Retina (tissue), 1 donor: ENCODE measurements at regions not wholly inside any gene's neighbourhood (a gene's known extent, or its start where the extent isn't known, plus 50 kb on each side); places are given as distances from the start of the nearest gene placed in this dataset.

ENCODE experiments used
- DNase-seq: peaks from one replicate; pipeline ENCODE4 v3.0.0-alpha.2; 2016

GRCh38 chr18:27899893-27900292, 277.0 kb downstream of the CDH2 start:
- no peak for DNase-seq

DNA sequence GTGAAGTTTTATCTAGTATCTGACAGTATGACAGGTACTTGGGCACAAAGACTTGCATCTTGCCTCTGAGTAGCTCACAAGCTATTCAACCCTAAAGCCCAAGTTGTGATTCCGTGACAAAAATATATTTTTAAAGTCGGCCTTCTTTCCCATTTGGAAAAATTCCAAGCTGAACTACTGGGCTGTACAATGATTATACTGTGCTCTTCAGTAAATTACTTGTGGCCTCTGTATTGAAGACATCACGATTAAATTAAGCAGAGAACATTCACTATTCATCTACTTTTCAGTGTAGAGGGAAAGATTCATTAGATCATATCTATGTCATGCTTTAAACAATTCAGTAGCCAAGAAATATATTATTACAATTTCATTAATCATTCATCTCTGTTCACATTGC, 282.2 kb downstream of the CDH2 start:
- no peak for DNase-seq

DNA sequence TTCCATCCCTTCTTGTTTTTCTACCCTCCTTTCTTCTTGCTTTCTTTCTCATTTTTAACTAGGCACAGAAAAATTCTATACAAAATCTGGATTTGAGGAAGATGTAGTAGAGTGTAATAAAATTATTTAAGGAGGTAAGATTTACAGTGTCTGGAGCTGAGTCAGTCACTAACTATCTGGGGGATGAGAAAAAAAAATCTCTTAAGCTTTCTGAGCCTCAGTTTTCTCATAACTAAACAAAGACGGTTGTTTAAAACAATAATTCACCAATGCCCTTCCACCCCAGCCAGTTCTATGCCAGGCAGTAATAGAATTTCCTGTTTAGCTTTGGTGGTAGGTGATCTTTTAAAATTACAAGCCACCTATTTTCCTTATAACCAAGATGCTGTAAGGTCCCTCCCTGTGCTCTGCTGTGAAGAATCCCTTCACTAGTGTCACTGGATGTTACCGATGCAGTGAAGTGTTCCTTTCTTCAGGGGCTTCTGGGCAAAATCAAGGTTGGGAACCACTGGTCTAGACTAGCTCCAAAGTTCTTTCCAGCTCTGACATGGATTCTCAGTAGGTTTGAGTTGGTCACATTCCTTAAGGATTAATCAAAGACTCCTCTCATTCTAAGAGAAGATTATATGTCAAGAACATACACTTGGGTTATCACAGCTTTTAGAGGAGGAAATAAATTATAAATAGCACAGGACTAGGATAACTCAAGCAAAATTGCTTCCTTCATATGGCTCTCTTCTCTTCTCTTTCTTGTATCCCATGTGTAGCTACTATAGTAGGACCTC, 289.0 kb downstream of the CDH2 start:
- DNase-seq, result no peak

DNA sequence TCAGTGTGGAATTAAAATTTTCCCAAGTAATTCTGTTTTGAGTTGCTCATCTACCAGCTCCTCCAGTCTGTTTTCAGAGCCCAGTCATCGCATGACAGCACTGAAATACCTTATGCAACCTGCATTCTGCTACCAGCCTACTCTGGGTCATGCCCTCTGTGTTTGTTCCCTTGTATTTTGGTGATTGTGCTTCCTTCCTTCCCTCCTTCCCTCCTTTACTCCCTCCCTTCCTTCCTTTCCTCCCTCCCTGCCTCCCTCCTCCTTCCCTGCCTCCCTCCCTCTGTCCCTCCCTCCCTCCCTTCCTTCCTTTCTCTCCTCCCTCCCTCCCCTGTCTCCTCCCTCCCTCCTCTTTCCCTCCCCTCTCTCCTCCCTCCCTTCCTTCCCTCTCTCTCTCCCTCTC, 289.6 kb downstream of the CDH2 start:
- no peak for DNase-seq

- no peak for DNase-seq
Observed at GRCh38 chr18:27879540-27879939, 297.4 kb downstream of the CDH2 start.

- no peak for DNase-seq
Observed at GRCh38 chr18:27871726-27872125, 305.2 kb downstream of the CDH2 start.

- DNase-seq, result no peak
Observed at GRCh38 chr18:27869735-27870134, 307.2 kb downstream of the CDH2 start.

GRCh38 chr18:27865431-27865830, 311.5 kb downstream of the CDH2 start:
- no peak for DNase-seq

DNA sequence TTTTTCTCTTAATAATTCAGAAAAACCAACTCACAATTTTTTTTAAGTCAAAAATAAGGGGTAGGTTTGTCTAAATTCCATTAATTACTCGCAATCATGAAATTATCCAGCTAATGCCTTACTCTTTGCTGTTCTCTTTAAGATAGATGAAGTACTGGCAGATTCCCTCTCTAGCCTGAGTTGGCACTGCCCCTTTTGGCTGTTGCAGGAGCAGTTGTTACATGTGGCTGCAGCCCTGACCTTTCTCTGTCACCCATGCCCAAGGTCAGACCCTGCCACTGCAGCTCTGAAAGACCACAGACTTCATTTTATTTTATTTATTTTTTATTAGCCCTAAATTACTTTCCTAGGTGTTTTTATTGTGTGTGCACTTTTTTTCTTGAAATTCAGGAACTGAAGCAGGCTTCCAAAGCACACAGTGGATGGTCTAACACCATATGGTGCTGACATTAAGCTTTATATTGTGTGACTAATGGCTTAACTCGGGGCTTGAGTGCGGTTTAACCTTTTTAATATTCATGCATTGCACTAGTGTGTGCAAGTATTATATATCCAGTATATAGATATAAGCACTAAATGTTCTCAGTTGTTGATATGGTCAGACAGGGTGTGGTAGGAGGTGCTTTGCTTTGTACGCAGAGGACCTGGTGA, 313.0 kb downstream of the CDH2 start:
- DNase-seq, result no peak

DNA sequence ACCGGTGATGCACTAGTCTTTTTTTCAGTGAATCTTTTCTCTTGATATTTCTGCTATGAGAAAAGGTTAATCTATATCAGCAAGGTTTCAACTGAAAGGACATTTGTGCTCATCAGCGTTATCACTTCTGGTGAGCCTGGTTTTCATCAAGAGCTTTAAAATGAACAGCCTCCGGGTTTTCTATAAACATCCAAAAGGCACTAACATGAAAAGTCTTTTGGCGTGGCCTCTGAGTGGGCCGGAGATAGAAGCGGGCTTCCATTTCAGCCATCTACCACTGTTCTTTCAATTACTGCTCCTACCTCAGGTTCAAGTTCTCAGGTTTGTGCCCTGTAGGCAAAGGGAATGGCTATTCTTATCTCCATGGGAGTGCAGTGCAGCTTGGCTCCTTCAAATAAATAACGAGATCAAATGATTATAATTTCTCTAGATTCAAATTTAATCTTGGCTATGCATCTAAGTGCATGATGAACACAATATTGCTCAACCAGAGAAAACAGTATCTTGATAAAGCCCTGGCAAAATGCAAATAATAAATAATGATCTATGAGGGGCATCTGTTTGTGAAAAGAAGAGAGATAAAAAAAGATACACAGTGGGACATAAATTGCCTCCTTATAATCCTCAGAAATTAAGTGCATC, 314.8 kb downstream of the CDH2 start:
- DNase-seq, result no peak

GRCh38 chr18:27861539-27861938, 315.4 kb downstream of the CDH2 start:
- no peak for DNase-seq

DNA sequence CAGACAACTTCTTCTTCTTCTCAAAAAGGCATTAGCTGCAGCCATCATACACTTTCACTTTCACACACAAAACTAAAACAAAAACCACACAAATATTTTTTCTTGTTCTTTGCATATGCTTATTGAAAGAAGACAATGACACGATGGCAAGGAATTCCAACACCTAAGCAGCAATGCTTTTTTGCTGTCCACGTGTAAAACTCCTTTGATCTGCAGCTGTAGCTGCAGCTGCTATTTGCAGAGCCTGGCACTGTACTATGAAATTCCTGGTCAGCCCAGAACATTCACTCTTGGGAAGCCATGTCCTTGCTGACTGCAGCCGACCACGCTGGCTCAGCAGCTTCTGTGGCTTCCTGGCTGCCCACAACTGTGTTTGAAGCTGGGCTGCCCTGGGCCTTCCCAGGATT, 316.2 kb downstream of the CDH2 start:
- no peak for DNase-seq

DNA sequence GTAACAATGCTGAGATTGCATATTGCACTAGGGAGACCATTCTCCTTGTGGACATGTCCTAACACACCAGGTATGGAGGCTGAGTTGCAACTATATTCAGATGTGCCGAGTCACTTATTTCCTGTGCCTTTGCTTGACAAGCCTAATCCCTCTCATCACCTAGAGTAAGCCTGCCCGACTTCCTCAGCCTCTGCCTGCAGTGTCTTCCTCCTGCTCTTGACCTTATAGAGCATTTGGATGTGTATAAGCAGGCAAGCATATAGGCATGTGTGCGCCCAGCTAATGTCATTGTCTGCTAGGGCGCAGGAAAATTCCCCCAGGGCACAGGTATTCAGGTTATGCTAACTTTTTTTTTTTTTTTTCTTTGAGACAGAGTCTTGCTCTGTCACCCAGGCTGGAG, 316.9 kb downstream of the CDH2 start:
- DNase-seq, result no peak

DNA sequence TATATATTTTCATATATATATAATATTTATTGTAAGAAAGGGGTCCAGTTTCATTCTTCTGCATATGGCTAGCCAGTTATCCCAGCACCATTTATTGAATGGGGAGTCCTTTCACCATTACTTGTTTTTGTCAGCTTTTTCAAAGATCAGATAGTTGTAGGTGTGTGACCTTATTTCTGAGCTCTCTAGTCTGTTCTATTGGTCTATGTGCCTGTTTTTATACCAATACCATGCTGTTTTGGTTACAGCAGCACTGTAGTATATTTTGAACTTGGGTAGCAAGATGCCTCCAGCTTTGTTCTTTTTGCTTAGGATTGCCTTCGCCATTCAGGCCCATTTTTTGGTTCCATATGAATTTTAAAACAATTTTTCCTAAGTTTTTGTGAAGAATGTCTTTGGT, 320.1 kb downstream of the CDH2 start:
- DNase-seq, result no peak

GRCh38 chr18:27855486-27855885, 321.4 kb downstream of the CDH2 start:
- no peak for DNase-seq

DNA sequence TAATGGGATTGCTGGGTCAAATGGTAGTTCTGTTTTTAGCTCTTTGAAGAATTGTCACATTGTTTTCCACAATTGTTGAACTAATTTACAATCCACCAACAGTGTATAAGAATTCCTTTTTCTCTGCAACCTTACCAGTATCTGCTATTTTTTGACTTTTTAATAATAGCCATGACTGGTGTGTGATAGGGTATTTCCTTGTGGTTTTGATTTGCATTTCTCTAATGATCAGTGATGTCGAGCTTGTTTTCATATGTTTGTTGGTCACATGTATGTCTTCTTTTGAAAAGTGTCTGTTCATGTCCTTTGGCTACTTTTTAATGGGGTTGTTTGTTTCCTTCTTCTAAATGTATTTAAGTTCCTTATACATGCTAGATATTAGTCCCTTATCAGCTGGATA, 322.3 kb downstream of the CDH2 start:
- DNase-seq, result no peak

DNA sequence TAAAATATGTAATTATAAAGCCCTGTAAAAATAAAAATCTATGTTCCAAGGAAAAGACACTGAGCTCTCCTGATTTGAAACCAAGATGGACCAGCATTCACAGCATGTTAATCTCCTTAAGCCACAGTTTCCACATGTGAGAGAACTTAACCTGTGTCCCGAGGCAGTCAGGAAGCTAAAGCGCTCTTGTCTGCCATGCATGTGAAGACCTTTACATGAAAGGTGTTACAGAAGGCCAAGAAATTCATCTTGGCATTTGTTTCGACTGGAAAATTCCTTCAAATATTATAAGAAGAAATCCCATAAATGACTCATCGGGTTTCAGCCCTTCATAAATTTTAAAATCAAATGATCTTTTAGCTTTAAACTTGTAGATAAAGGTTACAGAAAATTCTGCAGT, 328.6 kb downstream of the CDH2 start:
- DNase-seq, result no peak

DNA sequence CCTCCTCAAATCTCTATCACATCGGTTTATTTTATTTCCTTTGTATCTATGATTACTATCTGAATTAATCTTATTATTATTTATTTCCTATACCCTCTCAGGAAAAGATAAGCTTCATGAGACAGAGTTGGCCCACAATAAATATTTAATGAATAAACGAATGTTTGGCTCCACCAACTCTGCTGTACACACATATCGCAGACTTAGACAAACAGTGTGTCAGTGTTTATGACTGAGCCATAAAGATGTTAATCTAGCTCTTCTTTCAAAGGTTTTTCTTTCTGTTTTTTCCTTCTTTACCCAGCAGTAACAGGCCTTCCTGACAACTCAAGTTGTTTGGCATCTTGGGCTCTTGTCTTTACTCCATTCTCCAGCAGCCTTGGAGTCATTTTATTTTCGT, 329.5 kb downstream of the CDH2 start:
- DNase-seq, result no peak

DNA sequence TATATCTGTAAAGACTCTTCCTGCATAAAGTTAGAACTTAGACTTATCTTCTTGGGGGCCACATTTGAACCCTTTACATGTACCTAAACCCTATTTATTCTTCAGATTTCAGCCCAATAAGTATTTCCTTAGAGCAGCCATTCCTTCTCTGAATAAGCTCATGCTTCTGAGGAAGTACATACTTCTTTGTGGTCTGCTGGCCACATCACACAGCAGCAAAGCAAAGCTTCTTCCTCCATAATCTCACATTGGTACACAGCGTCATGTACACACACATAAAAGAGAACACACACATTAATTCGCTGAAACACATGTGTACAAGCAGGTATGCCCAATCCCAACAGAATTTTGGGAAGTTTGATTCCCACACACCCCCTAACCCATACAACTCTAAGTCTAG, 331.0 kb downstream of the CDH2 start:
- no peak for DNase-seq

GRCh38 chr18:27843783-27844777, 332.9 kb downstream of the CDH2 start:
- no peak for DNase-seq

DNA sequence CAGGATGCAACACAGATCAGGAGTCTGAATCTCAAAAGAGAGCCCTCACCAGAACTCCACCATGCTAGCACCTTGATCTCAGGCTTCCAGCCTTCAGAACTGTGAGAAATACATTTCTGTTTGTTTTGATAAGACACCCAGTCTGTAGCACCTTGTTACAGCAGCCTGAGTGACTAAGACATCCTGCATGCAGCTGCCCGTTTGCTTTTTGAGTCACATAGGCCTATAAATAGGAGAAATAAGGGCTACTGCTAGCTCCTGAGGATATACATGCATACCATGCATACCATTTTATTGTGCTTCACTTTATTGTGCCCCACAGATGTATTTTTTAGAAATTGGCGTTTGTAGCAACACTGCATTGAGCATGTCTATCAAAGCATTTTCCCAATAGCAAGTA, 337.8 kb downstream of the CDH2 start:
- no peak for DNase-seq

DNA sequence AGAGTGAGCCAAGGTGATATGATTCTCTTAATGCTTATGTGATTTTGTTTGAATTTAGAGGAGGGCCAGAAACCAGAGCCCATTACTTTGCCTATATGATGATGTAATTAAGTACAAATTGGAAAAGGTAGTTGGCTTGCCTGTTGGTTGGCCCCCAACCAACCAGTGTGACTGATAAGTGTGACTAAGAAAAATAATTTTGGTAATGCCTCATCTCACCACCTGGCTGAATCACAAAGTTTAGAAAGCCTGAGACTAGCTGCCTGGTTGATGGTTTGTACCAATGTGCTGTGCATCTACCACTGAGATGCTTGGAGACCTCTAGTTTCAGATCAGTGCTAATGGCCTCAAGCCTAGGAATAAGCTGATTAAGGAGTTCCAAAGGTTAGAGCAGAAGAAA, 338.7 kb downstream of the CDH2 start:
- DNase-seq, result no peak

DNA sequence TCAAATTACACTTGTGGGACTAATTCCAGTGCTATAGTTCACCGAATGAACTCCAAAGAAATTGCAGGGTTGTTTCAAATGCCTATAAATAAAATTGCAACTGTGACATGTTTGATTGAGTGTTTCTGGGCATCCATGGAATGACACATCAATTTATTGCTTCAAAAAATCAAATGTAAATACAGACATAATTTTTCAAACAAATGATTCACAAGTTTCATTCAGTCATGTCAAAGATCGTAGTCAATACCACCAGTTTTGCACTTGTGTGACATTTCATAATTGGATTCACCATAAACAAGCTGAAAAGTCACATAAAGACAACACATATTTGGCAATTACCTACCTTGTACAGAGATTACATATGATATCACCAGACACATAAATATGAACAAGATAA, 350.8 kb downstream of the CDH2 start:
- DNase-seq, result no peak
